Type B pancreatic cell (in vitro differentiated cells): ENCODE measurements at regions not wholly inside any gene's neighbourhood (a gene's known extent, or its start where the extent isn't known, plus 50 kb on each side); places are given as distances from the start of the nearest gene placed in this dataset.

Experiments
- DNase-seq: peaks from one replicate; pipeline ENCODE4 v3.0.0; 2021; ENCODE audit warnings: mixed read lengths; ENCODE audit not compliant: unreplicated experiment; ENCODE audit errors: extremely low spot score
- H3K27ac Mint-ChIP-seq: 2 replicates; pipeline ENCODE4 v1.8.0; 2021; ENCODE audit warnings: mild to moderate bottlenecking, mixed read lengths
- H3K27me3 Mint-ChIP-seq: 2 replicates; pipeline ENCODE4 v1.8.0; 2021; ENCODE audit warnings: mixed read lengths
- H3K36me3 Mint-ChIP-seq: 2 replicates; pipeline ENCODE4 v1.8.0; 2021; ENCODE audit warnings: mixed read lengths
- H3K4me1 Mint-ChIP-seq: one replicate; pipeline ENCODE4 v1.8.0; 2021; ENCODE audit warnings: mixed read lengths; ENCODE audit not compliant: unreplicated experiment
- H3K4me3 Mint-ChIP-seq: 2 replicates; pipeline ENCODE4 v1.8.0; 2021; ENCODE audit warnings: mild to moderate bottlenecking, mixed read lengths
- H3K9me3 Mint-ChIP-seq: 2 replicates; pipeline ENCODE4 v1.8.0; 2021; ENCODE audit warnings: mixed read lengths
- CTCF ChIP-seq: fragments of 200-600 bp; sonication (generic); conservative IDR thresholded peaks from 2 replicates; pipeline ENCODE4 v1.5.0; 2021; ENCODE audit warnings: antibody characterized with exemption, mild to moderate bottlenecking

- no peak for DNase-seq
- Mint-ChIP-seq H3K27me3 (no peaks in the 10 kb centered on the region), H3K4me1 (peaks cover 22% of the 10 kb centered on the region), H3K4me3 (no peak overlapping the region), H3K27ac (no peak overlapping the region), H3K36me3 (no peaks in the 10 kb centered on the region), H3K9me3 (no peaks in the 10 kb centered on the region)
- TF ChIP-seq CTCF = no peak
Observed at GRCh38 chr9:653856-654387, 187.6 kb upstream of the DMRT1 start.

DNA sequence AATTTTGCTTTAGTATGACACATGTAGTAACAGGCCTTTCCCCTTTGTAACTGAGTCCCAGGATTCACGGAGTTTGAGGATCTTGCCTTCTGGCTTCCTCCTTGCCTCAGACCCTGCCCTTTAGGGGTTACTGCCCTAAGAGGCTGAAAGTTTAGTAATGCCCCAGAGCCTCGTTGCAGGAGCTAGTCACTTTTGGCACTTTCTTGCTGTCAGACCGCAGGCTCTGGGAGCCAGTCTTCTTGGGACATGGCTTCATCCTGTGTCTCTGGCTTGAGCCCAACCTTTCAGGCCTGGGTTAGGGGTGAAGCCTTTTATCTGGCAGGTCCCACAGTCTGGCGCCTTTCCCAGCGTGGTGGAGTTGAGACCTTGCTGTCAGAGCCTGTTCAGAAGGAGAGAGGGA lies 185.6 kb upstream of the DMRT1 start:
- Mint-ChIP-seq H3K4me3 (no peak overlapping the region), H3K27ac (no peak overlapping the region), H3K36me3 (no peaks in the 10 kb centered on the region), H3K9me3 (no peaks in the 10 kb centered on the region), H3K27me3 (no peaks in the 10 kb centered on the region), H3K4me1 (peaks cover 8% of the 10 kb centered on the region)
- no peak for DNase-seq
- TF ChIP-seq CTCF = no peak

DNA sequence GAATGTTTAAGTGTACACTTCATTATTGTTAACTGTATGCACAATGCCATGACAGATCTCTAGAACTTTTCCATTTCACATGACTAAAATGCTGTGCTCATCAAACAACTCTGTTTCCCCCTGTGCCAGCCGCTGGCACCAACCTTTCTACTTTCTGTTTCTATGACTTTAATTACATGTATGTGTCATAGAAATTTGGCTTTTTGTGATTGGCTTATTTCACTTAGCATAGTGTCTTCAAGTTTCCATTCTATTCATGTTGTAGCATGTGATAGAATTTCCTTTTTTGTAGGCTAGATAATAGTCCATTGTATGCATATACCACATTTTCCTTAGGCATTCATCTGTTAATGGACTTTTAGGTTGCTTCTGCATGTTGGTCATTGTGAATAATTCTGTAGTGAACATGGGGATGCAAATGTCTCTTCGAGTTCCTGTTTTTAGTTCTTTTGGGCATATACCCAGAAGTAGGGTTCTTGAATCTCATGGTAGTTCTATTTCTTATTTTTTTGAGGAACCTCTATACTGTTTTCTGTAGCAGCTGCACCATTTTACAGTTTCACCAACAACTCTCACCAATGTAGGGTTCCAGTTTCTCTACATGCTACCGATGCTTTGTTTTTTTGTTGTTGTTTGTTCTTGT lies 184.4 kb upstream of the DMRT1 start:
- no peak for TF ChIP-seq CTCF
- Mint-ChIP-seq H3K27ac (no peak overlapping the region), H3K4me1 (peaks cover 8% of the 10 kb centered on the region), H3K36me3 (peaks cover 2% of the 10 kb centered on the region), H3K27me3 (no peaks in the 10 kb centered on the region), H3K9me3 (no peaks in the 10 kb centered on the region), H3K4me3 (no peak overlapping the region)
- no peak for DNase-seq

DNA sequence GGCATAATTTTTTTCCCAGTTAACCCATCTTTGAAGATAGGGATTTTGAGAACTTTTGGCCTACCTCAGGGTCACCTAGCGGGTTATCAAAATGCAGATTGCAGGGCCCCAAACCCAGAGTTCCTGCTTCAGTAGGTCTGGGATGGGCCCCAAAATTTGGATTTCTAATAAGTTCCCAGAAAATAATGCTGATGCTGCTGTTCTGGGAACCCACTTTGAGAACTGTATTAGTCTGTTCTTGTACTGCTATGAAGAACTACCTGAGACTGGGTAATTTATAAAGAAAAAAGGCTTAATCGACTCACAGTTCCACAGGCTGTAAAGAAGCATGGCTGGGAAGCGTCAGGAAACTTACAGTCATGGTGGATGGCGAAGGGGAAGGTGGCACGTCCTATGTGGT lies 182.2 kb upstream of the DMRT1 start:
- H3K9me3 Mint-ChIP-seq = no peaks in the 10 kb centered on the region
- peaks cover 3% of the 10 kb centered on the region for H3K4me1 Mint-ChIP-seq
- H3K27ac Mint-ChIP-seq = no peak overlapping the region
- DNase-seq = no peak
- no peak overlapping the region for H3K4me3 Mint-ChIP-seq
- H3K27me3 Mint-ChIP-seq = no peaks in the 10 kb centered on the region
- TF ChIP-seq CTCF = no peak
- H3K36me3 Mint-ChIP-seq = peaks cover 10% of the 10 kb centered on the region

DNA sequence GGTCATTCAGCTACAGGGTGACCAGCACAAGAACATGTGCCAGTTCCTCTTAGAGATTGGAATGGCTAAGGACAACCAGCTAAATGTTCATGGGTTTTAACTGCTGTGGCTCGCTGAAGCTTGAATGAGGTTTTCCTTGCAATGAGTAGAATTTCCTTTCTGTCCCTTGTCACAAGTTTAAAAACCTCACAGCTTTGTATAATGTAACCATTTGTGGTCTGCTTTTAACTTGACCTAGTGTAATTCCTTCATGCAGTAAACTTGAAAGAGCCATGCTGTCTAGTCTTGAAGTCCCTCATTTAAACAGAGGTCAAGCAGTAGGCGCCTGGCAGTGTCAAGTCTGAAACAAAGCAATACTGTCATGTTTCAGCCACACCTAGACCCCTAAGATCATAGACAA lies 181.3 kb upstream of the DMRT1 start:
- Mint-ChIP-seq H3K4me1 (peaks cover 3% of the 10 kb centered on the region), H3K4me3 (no peak overlapping the region), H3K36me3 (peaks cover 18% of the 10 kb centered on the region), H3K27ac (no peak overlapping the region), H3K27me3 (no peaks in the 10 kb centered on the region), H3K9me3 (no peaks in the 10 kb centered on the region)
- DNase-seq = no peak
- TF ChIP-seq CTCF = no peak
